ENCODE measurements at regions not wholly inside any gene's neighbourhood (a gene's known extent, or its start where the extent isn't known, plus 50 kb on each side); places are given as distances from the start of the nearest gene placed in this dataset.

- TF ChIP-seq SMC3 (conservative IDR thresholded peaks at IDR 0.05; ENCODE audit: poor library complexity): no peak
- TF ChIP-seq REST (IDR thresholded peaks at IDR 0.05; ENCODE audit: borderline replicate concordance): no peak
These were observed 443.7 kb upstream of the GRM3 start for GRCh38 chr7:86199881-86200614.
